AG09319 (cell line): ENCODE measurements at regions not wholly inside any gene's neighbourhood (a gene's known extent, or its start where the extent isn't known, plus 50 kb on each side); places are given as distances from the start of the nearest gene placed in this dataset.

ENCODE experiments used
- DNase-seq: peaks from one replicate; pipeline ENCODE4 v3.0.0-alpha.2; 2010; ENCODE audit warnings: low read depth; ENCODE audit errors: extremely low read depth
- CTCF ChIP-seq: IDR thresholded peaks from 2 replicates; pipeline ENCODE4 v1.5.1; 2011; ENCODE audit warnings: low read depth, mild to moderate bottlenecking, inconsistent platforms, low read length, moderate library complexity

- no peak for TF ChIP-seq CTCF
- DNase-seq = no peak
Measured at GRCh38 chr14:49527221-49527620, 59.0 kb downstream of the RPS29 start.

GRCh38 chr14:49526101-49526500, 60.1 kb downstream of the RPS29 start:
- no peak for DNase-seq
- TF ChIP-seq CTCF = no peak

DNA sequence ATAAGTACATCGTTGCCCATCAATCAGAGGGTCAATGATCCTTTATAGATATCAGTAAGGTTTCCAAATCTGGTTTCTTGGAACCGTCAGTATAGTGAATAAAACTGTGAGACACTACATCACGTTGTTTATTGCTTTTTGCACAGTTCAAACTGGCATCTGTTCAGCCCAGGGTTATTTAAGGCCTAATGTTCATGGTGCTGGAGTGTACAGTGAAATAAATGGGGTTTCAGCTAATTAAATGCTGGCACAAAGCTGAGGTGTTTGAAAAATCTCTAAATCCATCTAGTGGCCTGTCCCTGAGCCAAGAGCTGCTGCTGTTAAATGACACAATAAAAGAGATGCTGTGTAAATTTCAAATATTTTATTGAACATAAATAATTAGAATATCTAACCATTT, 69.9 kb downstream of the RPS29 start:
- no peak for DNase-seq
- TF ChIP-seq CTCF = no peak

- no peak for DNase-seq
- no peak for TF ChIP-seq CTCF
Measured at GRCh38 chr14:49512571-49512970, 73.6 kb downstream of the RPS29 start.

- TF ChIP-seq CTCF = no peak
- DNase-seq = peak; percentile 12
Measured at GRCh38 chr14:49512147-49512551, 74.0 kb downstream of the RPS29 start.

GRCh38 chr14:49508124-49508523, 78.1 kb downstream of the RPS29 start:
- no peak for DNase-seq
- no peak for TF ChIP-seq CTCF

DNA sequence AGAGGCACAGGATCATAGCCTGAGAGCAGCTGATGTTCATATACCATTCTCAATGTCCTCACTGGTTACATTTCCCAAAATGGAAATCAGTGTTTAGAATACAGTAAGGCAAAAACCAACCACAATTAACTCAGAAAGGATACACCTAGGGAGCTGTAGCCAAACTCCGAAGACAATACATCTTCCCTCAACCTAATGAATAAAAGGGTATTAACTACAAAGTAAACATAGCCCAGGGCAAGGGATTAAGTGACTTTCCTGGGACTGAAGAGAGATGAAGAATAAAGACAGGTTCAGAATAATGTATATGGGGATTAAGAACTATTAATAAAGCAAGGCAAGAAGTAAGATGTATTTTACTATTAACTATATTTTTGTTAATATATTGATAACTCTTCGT, 79.5 kb downstream of the RPS29 start:
- DNase-seq = no peak
- no peak for TF ChIP-seq CTCF
